ENCODE measurements at regions not wholly inside any gene's neighbourhood (a gene's known extent, or its start where the extent isn't known, plus 50 kb on each side); places are given as distances from the start of the nearest gene placed in this dataset.

- Histone ChIP-seq H2BK20ac (ENCODE audit: low read depth, low read length, poor library complexity, severe bottlenecking) (no peak overlapping the region), H3K14ac (ENCODE audit: insufficient read depth, low read length) (no peak overlapping the region)
Measured at GRCh38 chr12:27185234-27186021, 58.7 kb upstream of the STK38L start.

More at GRCh38 chr12:27185234-27186021, 58.7 kb upstream of the STK38L start:
- Histone ChIP-seq H3K4me2 (ENCODE audit: insufficient read depth, insufficient read length, low read length) (no peak overlapping the region), H4K91ac (ENCODE audit: insufficient read length, low read depth, low read length) (no peak overlapping the region), H2BK5ac (ENCODE audit: insufficient read length, low read length) (no peak overlapping the region), H3K23ac (ENCODE audit: insufficient read length, low read depth, low read length) (no peak overlapping the region), H2AFZ (ENCODE audit: low read length) (no peak overlapping the region), H3K27me3 (ENCODE audit: insufficient read depth, low read length) (no peaks in the 10 kb centered on the region), H3K9me3 (ENCODE audit: control insufficient read depth, low read depth, low read length) (no peaks in the 10 kb centered on the region), H3K23me2 (ENCODE audit: insufficient read length, low read depth, low read length, poor library complexity, severe bottlenecking) (no peaks in the 10 kb centered on the region), H3T11ph (ENCODE audit: low read length) (no peak overlapping the region), H2BK15ac (ENCODE audit: low read depth, low read length) (no peak overlapping the region), H3K79me1 (ENCODE audit: insufficient read depth, low read depth, low read length, poor library complexity, severe bottlenecking) (no peaks in the 10 kb centered on the region), H3K56ac (ENCODE audit: insufficient read length, low read depth, low read length) (no peak overlapping the region), H3K27ac (ENCODE audit: insufficient read length, low read depth, low read length) (no peak overlapping the region), H3K4ac (ENCODE audit: low read depth, low read length) (no peak overlapping the region), H3K4me1 (ENCODE audit: insufficient read depth, low read length) (no peaks in the 10 kb centered on the region), H4K20me1 (ENCODE audit: control insufficient read depth, insufficient read depth, insufficient read length) (no peaks in the 10 kb centered on the region), H2AK5ac (ENCODE audit: insufficient read length, low read length) (no peak overlapping the region), H4K5ac (ENCODE audit: insufficient read length, low read depth, low read length) (no peak overlapping the region), H3K18ac (ENCODE audit: insufficient read length, low read depth, low read length) (no peak overlapping the region), H4K8ac (replicated peaks; ENCODE audit: insufficient read length, low read depth, low read length) (no peak overlapping the region), H3K9ac (ENCODE audit: extremely low read depth, insufficient read length, low read length) (no peak overlapping the region), H2BK120ac (ENCODE audit: low read depth, low read length, poor library complexity, severe bottlenecking) (no peak overlapping the region), H3K79me2 (ENCODE audit: insufficient read depth, low read length) (no peaks in the 10 kb centered on the region), H2BK12ac (ENCODE audit: insufficient read length, low read depth, low read length) (no peak overlapping the region)
- H3K27ac Mint-ChIP-seq = no peak overlapping the region
- no peak for TF ChIP-seq CTCF (conservative IDR thresholded peaks at IDR 0.05)
- DNase-seq = no peak
- no peaks in the 10 kb centered on the region for H3K36me3 Mint-ChIP-seq (ENCODE audit: insufficient read depth in 1 of 3, low read depth in 3 of 3)
- peaks cover 0 to 2% of the 10 kb centered on the region in 2 experiments; a peak in 1 of 4 replicates for H3K4me1 Mint-ChIP-seq
- H3K9me3 Mint-ChIP-seq = no peaks in the 10 kb centered on the region
- no CpG with 5 or more reads among the region's 4 CpGs for WGBS (ENCODE audit: extremely low coverage, insufficient read length, low lambda C conversion rate)
- no peak overlapping the region for H3K4me3 Mint-ChIP-seq
- H3K27me3 Mint-ChIP-seq (ENCODE audit: low read depth) = no peaks in the 10 kb centered on the region
